ENCODE measurements at regions not wholly inside any gene's neighbourhood (a gene's known extent, or its start where the extent isn't known, plus 50 kb on each side); places are given as distances from the start of the nearest gene placed in this dataset.

DNA sequence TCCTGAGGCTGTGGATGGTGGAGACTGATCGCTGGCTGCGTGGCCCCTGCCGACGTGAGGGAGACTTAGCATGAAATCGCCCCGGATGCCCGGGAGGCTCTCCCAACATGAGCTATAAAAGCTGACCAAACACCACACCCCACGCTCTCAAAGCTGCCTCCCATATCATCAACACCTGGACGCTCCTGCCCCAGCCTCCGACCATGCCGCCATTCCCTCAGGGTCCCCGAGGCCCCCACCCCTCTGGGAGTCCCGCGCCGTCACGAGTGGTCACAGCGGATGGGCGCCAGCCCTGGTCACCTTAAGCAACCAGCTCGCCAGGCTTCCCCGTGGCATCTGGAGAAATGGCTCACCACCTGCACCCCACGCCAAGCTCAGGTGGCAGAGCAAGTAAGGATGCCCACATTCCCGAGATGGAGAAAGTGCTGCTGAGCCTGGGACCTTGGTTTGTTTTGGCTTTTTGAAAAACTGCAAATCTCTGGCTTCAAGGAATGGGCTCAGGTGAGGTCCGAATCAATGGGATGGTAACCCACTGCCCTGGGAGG is 196.0 kb downstream of the MED10 start (continued):
- TF ChIP-seq, protein P1, sequence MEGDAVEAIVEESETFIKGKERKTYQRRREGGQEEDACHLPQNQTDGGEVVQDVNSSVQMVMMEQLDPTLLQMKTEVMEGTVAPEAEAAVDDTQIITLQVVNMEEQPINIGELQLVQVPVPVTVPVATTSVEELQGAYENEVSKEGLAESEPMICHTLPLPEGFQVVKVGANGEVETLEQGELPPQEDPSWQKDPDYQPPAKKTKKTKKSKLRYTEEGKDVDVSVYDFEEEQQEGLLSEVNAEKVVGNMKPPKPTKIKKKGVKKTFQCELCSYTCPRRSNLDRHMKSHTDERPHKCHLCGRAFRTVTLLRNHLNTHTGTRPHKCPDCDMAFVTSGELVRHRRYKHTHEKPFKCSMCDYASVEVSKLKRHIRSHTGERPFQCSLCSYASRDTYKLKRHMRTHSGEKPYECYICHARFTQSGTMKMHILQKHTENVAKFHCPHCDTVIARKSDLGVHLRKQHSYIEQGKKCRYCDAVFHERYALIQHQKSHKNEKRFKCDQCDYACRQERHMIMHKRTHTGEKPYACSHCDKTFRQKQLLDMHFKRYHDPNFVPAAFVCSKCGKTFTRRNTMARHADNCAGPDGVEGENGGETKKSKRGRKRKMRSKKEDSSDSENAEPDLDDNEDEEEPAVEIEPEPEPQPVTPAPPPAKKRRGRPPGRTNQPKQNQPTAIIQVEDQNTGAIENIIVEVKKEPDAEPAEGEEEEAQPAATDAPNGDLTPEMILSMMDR (IDR thresholded peaks at IDR 0.05; ENCODE audit: control extremely low read depth in 1 of 3, insufficient read depth in 1 of 3, low read depth in 1 of 3, low read length in 3 of 3), result no peak
- TF ChIP-seq SIN3A (conservative IDR thresholded peaks at IDR 0.05 in 1 of 2, IDR thresholded peaks at IDR 0.05 in 1 of 2; ENCODE audit: low read depth in 1 of 2, low read length in 2 of 2), result no peak

Data from H1 (cell line).